RCC 7860 (cell line): ENCODE measurements at regions not wholly inside any gene's neighbourhood (a gene's known extent, or its start where the extent isn't known, plus 50 kb on each side); places are given as distances from the start of the nearest gene placed in this dataset.

ENCODE experiments used
- DNase-seq: peaks from one replicate; pipeline ENCODE4 v3.0.0-alpha.2; 2015; ENCODE audit warnings: low spot score
- FAIRE-seq: peaks from 2 replicates; lab custom pipeline; 2012; peaks lifted over from hg19 to GRCh38; lab: Jason Lieb, UNC

DNA sequence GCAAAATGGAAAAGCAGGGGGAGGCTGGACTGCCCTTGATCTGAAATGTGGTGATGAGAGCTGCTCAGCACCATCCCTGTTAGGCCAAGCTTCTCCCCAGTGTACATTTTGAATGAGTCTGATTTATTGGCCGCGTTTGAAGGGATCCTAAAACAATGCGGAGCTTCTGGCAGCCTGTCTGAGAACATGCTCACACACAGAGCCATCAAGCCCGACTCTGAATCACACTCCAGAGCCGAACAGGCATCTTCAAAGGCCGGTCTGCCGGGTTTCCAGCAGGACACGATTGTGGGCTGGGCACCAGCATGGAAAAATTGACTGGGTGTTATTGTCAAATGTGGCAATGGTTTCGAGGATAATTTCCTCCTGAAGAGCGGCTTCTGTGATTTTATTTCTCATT, 235.9 kb downstream of the TFAP2C start:
- no peak for DNase-seq
- no peak for FAIRE-seq

DNA sequence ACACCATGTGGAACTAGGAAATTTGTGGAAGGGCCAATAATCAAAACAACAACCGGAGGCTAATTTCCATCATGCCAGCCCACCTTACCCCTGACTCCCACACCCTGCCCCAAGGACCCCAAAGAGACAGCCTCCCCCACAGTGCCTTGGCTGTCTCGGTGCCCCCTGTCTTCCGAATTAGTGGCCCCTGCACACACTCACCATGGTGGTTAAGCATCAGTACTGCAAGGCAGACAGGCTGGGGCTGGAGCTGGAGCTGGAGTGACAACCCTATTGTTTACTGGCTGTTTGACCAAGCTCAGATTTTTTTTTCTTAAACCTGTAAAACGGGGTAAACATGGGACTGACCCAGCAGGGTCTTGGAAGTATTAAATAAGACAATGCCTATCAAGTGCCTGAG, 238.0 kb downstream of the TFAP2C start:
- FAIRE-seq (no peak), DNase-seq (no peak)

- no peak for DNase-seq
- FAIRE-seq, result no peak
Observed at GRCh38 chr20:56868746-56869145, 239.6 kb downstream of the TFAP2C start.

DNA sequence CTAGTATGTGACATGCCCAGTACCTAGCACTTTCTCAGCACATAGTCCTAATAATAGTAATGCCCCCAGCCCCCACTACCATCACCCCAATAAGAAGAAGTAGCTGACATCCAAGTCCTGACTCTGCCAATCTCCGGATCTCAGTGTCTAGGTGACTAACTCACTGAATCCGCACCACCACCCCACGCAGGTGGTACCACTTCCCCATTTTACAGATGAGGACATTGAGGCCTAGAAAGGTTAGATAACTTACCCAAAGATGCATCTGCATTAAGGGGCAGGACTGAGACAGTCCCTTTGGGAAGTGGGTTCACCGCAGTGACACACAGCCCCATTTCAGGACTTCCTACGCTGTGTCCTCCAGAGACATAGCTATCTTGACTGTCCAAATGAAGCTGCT, 241.2 kb downstream of the TFAP2C start:
- no peak for DNase-seq
- FAIRE-seq, result no peak

GRCh38 chr20:56871691-56872090, 242.6 kb downstream of the TFAP2C start:
- DNase-seq (no peak), FAIRE-seq (no peak)

DNA sequence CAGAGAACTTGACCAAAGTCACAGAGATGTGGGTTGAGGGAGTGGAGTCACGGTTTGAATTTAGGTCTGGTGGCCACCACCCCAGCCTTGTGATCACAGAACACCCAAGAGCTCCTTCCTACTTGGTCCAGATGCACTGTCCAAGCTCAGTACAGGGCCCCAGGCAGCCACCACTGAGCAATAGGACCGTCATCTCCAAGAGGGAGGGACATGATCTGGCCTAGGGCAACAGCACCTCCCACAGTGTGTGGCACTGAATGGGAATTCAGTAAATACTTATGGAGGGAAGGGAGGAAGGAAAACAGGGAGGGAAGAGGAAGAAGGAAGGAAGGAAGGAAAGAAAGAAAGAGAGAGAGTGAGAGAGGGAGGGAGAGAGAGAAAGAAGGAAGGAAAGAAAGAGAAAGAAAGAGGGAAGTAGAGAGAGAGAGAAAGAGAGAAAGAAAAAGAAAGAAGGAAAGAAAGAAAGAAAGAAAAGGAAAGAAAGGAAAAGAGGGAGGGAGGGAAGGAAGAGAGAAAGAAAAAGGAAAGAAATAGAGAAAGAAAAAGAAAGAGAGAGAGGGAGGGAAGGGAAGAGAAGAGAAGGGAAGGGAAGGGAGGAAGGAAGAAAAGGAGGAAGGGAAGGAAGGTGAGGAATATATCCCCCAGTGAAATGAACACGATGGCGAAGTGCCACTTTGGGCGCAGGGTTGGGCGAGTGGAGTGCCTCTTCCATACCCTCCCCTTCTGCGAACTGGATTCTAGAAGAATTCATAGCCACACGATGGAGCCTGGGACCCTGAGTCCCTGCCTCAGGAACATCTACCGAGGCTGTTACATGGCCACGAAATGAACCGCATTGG, 243.7 kb downstream of the TFAP2C start:
- no peak for DNase-seq

GRCh38 chr20:56873836-56874235, 244.7 kb downstream of the TFAP2C start:
- DNase-seq (no peak), FAIRE-seq (no peak)

More for the DNA sequence above, 243.7 kb downstream of the TFAP2C start:
- FAIRE-seq, result no peak

DNA sequence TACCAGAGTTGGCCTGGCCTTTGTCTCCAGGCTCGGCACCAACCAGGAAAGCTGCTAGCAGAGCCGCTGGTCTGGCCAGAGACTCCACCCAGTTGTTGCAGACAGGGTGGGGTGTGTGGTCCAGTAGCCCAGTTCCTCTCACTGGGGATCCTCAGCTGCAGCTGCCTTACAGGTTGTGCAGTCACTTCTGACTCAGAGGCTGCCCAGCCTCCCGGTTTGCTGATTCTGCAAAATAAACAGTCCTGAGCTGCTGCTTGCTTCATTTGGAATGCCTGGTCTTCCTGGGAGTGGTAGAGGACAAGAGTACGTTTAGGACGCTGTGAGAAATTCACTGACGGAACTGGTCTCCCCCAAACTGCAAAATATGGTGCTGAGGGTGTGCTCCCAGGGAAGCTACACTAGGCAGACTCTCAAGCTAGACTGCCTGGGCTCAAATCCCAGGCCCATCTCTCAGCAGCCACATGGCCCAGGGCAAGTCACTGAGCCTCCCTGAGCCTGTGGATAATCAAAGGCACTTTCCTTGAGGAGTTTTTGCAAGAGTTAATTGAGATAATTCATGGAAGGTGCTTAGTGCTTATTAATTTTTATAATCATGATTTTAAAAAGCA, 246.1 kb downstream of the TFAP2C start:
- peak; percentile 89 for DNase-seq
- peak; percentile 77 for FAIRE-seq

DNA sequence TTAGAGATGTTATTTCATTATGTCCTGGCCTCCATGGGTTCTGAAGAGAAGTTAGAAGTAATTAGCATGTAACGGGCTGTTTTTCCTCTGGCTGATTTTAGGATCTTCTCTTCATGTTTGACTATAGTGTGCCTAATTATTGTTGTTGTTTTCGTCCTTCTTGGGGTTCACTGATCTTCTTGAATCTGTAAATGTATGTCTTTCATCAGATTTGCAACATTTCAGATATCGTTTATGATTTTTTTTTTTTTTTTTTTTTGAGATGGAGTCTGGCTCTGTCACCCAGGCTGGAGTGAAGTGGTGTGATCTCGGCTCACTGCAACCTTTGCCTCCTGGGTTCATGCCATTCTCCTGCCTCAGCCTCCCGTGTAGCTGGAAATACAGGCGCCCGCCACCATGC, 246.7 kb downstream of the TFAP2C start:
- DNase-seq, result no peak
- no peak for FAIRE-seq

GRCh38 chr20:56885521-56885920, 256.4 kb downstream of the TFAP2C start:
- DNase-seq, result no peak
- no peak for FAIRE-seq

- FAIRE-seq, result no peak
- no peak for DNase-seq
Observed at GRCh38 chr20:56890011-56890410, 260.9 kb downstream of the TFAP2C start.

DNA sequence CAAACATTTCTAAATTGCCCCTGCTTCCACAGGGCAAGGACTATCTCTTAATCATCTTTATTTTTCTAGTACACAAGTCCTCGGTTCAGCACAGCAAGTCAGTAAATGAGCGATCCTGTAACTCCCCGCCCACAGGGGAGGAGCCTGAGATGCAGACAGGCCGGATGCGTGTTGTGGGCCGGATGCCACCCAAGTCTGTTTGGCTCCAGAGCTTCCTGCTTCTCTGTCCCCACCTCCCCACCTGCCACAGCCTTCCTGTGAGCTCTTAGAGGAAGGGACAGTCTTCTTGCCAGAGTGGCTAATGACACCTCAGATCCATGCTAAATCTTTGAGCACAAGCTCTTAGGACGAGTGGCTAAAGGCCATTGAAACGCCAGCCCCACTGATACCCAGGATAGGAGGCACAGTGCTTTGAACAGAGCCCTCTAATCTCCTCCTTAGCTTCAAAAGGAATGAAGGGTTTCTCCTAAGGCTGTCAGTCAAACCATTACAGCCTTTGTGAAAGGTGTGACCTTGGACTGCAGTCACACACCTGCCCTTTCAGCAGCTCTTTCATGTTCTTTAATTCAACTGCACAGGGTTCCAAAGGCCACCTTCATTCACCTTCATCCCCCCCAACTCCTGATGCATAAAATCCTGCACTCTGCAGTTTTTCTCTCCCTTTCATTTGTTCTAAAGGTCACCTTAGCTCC, 264.3 kb downstream of the TFAP2C start:
- FAIRE-seq, result no peak
- no peak for DNase-seq

DNA sequence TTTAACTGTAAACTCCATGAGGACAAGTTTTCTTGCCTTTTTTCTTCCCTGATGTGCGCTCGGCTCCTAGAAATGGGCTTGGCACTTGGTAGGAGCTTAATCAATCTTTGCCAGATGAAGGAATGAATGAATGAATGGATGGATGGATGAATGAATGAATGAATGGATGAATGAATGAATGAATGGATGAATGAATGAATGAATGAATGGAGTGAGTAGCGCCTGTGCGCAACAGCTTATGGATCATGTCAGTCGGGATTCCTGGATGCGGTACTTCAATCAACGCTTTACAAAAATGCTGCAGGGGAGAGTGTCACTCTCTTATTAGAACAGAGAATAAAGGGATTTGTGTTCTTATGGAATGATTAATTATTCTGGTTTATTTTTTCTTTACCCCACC, 267.3 kb downstream of the TFAP2C start:
- no peak for FAIRE-seq
- no peak for DNase-seq

- no peak for DNase-seq
- FAIRE-seq, result no peak
Observed at GRCh38 chr20:56897318-56897957, 268.3 kb downstream of the TFAP2C start.

GRCh38 chr20:56897958-56898349, 268.8 kb downstream of the TFAP2C start:
- no peak for FAIRE-seq
- DNase-seq, result no peak

DNA sequence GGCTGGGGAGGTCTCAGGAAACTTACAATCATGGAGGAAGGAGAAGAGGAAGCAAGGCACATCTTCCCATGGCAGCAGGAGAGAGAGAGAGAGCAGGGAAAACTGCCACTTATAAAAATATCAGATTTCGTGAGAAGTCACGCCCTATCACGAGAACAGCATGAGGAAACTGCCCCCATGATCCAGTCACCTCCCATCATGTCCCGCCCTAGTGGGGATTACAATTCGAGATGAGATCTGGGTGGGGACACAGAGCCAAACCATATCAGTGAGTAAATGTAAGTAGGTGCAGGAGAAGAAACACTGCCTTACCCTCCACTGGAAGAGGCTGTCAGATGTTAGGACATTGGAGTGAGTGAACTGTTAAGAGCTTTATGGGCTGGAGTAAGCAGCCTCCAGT, 270.4 kb downstream of the TFAP2C start:
- FAIRE-seq (no peak), DNase-seq (no peak)

- DNase-seq, result no peak
- FAIRE-seq, result no peak
Observed at GRCh38 chr20:56900252-56900651, 271.1 kb downstream of the TFAP2C start.

- DNase-seq (no peak), FAIRE-seq (no peak)
Observed at GRCh38 chr20:56903421-56903820, 274.3 kb downstream of the TFAP2C start.

- DNase-seq (no peak), FAIRE-seq (no peak)
Observed at GRCh38 chr20:56903858-56904257, 274.8 kb downstream of the TFAP2C start.

DNA sequence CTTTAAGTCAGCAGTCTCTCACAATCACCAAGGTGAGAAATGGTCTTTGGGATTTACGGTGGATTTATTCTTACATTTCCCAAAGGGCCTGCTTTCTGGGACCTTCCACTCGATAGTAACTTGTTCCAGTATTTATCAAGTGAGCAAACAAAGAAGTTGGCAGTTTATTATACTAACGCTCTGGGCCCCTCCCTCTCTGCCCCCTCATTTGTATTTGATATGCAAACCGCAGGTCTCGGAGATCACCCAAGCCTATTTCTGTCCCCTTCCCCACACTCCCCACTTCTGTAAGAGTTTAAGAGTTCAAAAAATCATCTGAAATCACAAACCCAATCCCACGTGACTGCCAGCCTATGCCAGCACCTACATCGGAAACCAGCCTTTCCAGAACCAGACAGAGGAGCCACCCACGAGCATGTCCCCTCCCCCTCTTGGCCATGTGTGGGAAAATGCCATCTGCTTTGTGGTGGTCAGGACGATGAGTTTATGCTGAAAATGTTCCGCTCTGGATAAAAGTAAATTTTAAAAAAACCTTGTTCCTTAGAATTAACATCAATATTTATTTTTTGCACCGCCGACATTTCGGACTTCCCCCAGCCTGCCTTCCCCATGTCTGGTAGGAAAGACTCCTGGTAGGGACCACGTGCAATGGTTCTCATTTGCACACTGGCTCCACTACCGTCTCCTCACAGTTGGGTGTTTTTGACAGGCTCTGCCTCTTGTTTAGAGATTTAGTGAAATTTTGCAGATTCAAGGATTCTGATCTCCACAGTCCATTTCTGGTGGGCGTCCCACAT, 281.0 kb downstream of the TFAP2C start:
- DNase-seq, result no peak
- FAIRE-seq, result no peak

DNA sequence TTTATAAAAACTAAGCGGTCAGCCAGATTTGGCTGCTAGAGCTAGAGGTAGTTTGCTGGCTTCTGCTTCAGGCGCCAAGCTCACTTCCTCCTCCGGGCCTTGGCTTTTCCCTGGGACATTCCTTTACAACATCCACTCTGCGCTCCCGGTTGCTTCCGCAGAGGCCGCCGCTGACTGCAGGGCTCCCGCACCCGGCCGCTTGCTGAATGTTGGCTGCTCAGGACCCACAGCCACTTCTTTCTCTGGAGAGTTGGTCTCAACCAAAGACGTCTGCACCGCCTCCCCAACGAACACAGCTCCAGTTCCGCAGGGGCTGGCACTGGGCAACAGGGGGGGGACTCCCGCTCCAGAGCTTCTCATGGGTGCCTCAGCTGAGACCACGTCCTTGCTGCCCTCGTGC, 282.8 kb downstream of the TFAP2C start:
- DNase-seq (no peak), FAIRE-seq (no peak)
